Esophagus squamous epithelium (tissue), 5 donors: ENCODE measurements at regions not wholly inside any gene's neighbourhood (a gene's known extent, or its start where the extent isn't known, plus 50 kb on each side); places are given as distances from the start of the nearest gene placed in this dataset.

Experiments used
- DNase-seq: peaks from one replicate; lab custom pipeline; 2025; lab: John Stamatoyannopoulos, UW
- H3K27ac ChIP-seq, 4 donors: fragments of 200-600 bp; sonication (generic); one replicate each; pipeline ENCODE4 v1.5.1; 2016 to 2019; ENCODE audit warnings: mild to moderate bottlenecking in 1 of 4
- H3K27me3 ChIP-seq, 4 donors: fragments of 200-600 bp; sonication (generic); 1 replicate in 3 of 4; 2 replicates in 1 of 4; pipeline versions ENCODE4 v1.5.1 to v1.6.0; 2017 to 2021; ENCODE audit warnings: antibody characterized with exemption in 1 of 4
- H3K36me3 ChIP-seq, 3 donors: fragments of 200-600 bp; sonication (generic); one replicate each; pipeline ENCODE4 v1.5.1; 2016 to 2019
- H3K4me1 ChIP-seq, 3 donors: fragments of 200-600 bp; sonication (generic); one replicate each; pipeline ENCODE4 v1.5.1; 2017 to 2019
- H3K4me3 ChIP-seq, 4 donors: fragments of 200-600 bp; sonication (generic); 1 replicate in 3 of 4; 2 replicates in 1 of 4; pipeline ENCODE4 v1.5.1; 2016 to 2019; ENCODE audit warnings: mild to moderate bottlenecking in 2 of 4, moderate library complexity in 1 of 4
- H3K9me3 ChIP-seq, 3 donors: fragments of 200-600 bp; sonication (generic); one replicate each; pipeline ENCODE4 v1.5.1; 2016 to 2019
- CTCF ChIP-seq, 6 experiments: fragments of 450-650 bp in 4 of 6; fragments of 200-600 bp in 2 of 6; sonication (generic) in 2 of 6; IDR thresholded peaks; one replicate each; pipeline ENCODE4 v1.5.1; 2016 to 2019; ENCODE audit warnings: antibody characterized with exemption in 6 of 6, mild to moderate bottlenecking in 4 of 6, moderate library complexity in 4 of 6
- POLR2A ChIP-seq, 4 donors: fragments of 450-650 bp; IDR thresholded peaks; one replicate each; pipeline ENCODE4 v1.6.1; 2017; ENCODE audit warnings: antibody characterized with exemption in 4 of 4, mild to moderate bottlenecking in 4 of 4, moderate library complexity in 3 of 4
- WGBS, 2 donors: methylation state at CpG; one replicate each; pipeline ENCODE4 v1.1.5; 2018; 5-methylcytosine and 5-hydroxymethylcytosine counted together
- intact Hi-C: fragments of 100-400 bp; cut with DNase I; formaldehyde crosslinking; loops from one replicate; pipeline ENCODE4 v1.15.0; 2022
- donor health status: DM: yes; HTN: yes; CAD: no.

- no peaks in the 10 kb centered on the region for H3K36me3 ChIP-seq
- intact Hi-C loops: no loop called here
- H3K4me3 ChIP-seq: no peak overlapping the region
- no peaks in the 10 kb centered on the region for H3K27me3 ChIP-seq
- TF ChIP-seq POLR2A (IDR thresholded peaks at IDR 0.05) (no peak), CTCF (IDR thresholded peaks at IDR 0.05) (no peak)
- no peak for DNase-seq
- H3K4me1 ChIP-seq: no peaks in the 10 kb centered on the region
- peaks cover 0 to 5% (median 4%) of the 10 kb centered on the region in 3 donors for H3K9me3 ChIP-seq
- WGBS, 2 donors: 52 to 58% methylated on average over 6 of the region's 6 CpGs
- no peak overlapping the region for H3K27ac ChIP-seq
Observed at GRCh38 chr5:125928663-125929062, 494.5 kb upstream of the GRAMD2B start.

GRCh38 chr5:125950012-125950615, 473.1 kb upstream of the GRAMD2B start:
- Histone ChIP-seq H3K4me3 (no peak overlapping the region), H3K27me3 (no peaks in the 10 kb centered on the region), H3K4me1 (no peaks in the 10 kb centered on the region), H3K27ac (no peak overlapping the region), H3K36me3 (no peaks in the 10 kb centered on the region), H3K9me3 (no peaks in the 10 kb centered on the region)
- TF ChIP-seq CTCF (IDR thresholded peaks at IDR 0.05): no peak
- TF ChIP-seq POLR2A (IDR thresholded peaks at IDR 0.05): no peak
- DNase-seq: no peak
- intact Hi-C loops: no loop called here
- 82 to 83% methylated on average over 5 of the region's 5 CpGs for WGBS, 2 donors

GRCh38 chr5:125961150-125961549, 462.1 kb upstream of the GRAMD2B start:
- no peaks in the 10 kb centered on the region for H3K27me3 ChIP-seq
- TF ChIP-seq POLR2A (IDR thresholded peaks at IDR 0.05): no peak
- TF ChIP-seq CTCF (IDR thresholded peaks at IDR 0.05): no peak
- DNase-seq: no peak
- H3K9me3 ChIP-seq: no peaks in the 10 kb centered on the region
- intact Hi-C loops: no loop called here
- H3K4me3 ChIP-seq: no peak overlapping the region
- no peaks in the 10 kb centered on the region for H3K36me3 ChIP-seq
- H3K4me1 ChIP-seq: no peaks in the 10 kb centered on the region
- WGBS, 2 donors: 63 to 100% methylated on average over 1 of the region's 1 CpG
- H3K27ac ChIP-seq: no peak overlapping the region

GRCh38 chr5:125965577-125965976, 457.6 kb upstream of the GRAMD2B start:
- H3K27ac ChIP-seq: no peak overlapping the region
- no peaks in the 10 kb centered on the region for H3K9me3 ChIP-seq
- H3K4me3 ChIP-seq: no peak overlapping the region
- intact Hi-C loops: no loop called here
- no peak for TF ChIP-seq CTCF (IDR thresholded peaks at IDR 0.05)
- no peak for TF ChIP-seq POLR2A (IDR thresholded peaks at IDR 0.05)
- no peaks in the 10 kb centered on the region for H3K4me1 ChIP-seq
- 89 to 98% methylated on average over 4 of the region's 4 CpGs for WGBS, 2 donors
- no peaks in the 10 kb centered on the region for H3K36me3 ChIP-seq
- no peak for DNase-seq
- peaks cover 0 to 4% (median 0%) of the 10 kb centered on the region in 4 donors for H3K27me3 ChIP-seq

- TF ChIP-seq CTCF (IDR thresholded peaks at IDR 0.05) (no peak), POLR2A (IDR thresholded peaks at IDR 0.05) (no peak)
- Histone ChIP-seq H3K9me3 (no peaks in the 10 kb centered on the region), H3K4me3 (no peak overlapping the region), H3K4me1 (no peaks in the 10 kb centered on the region), H3K36me3 (no peaks in the 10 kb centered on the region), H3K27ac (no peak overlapping the region), H3K27me3 (peaks cover 0 to 4% (median 0%) of the 10 kb centered on the region in 4 donors)
- DNase-seq: no peak
- intact Hi-C loops: no loop called here
Observed at GRCh38 chr5:125967576-125967975, 455.6 kb upstream of the GRAMD2B start.
